Astrocyte of the spinal cord (primary cell): ENCODE measurements at regions not wholly inside any gene's neighbourhood (a gene's known extent, or its start where the extent isn't known, plus 50 kb on each side); places are given as distances from the start of the nearest gene placed in this dataset.

Experiments used
- DNase-seq: peaks from one replicate; pipeline ENCODE4 v3.0.0; 2011; ENCODE audit warnings: low read depth, low spot score
- H3K4me3 ChIP-seq: 2 replicates; pipeline ENCODE4 v1.5.1; 2011; ENCODE audit warnings: low read depth, mild to moderate bottlenecking, low read length, moderate library complexity
- in situ Hi-C: cut with HindIII; loops from 2 replicates; pipeline ENCODE4 v1.10.0; 2017; ENCODE audit warnings: low sequenced_read_pairs
- TF ChIP-seq, protein P1 (sequence below): IDR thresholded peaks from 2 replicates; pipeline ENCODE4 v1.5.1; 2012; ENCODE audit warnings: low read depth, mild to moderate bottlenecking, low read length, inconsistent platforms

DNA sequence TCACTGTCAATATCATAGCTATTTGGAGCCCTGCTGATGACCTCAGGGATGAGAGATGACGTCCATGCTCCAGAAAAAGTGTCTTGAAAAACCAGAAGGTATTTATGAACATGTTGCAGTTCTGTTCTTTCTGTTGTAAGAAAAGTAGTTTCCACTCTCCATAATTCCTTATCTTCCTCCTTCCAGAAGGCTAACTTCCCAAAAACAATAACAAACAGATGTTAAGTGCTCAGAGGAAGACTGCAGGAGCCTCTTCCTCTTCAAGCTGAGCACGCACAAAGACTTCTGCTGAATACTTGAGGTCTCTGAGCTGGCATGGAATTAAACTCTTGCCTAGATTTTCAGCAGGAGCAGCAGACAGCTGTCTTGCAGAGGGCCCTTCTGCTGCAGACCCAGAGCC lies 434.5 kb upstream of the KLHL29 start:
- TF ChIP-seq, protein P1, sequence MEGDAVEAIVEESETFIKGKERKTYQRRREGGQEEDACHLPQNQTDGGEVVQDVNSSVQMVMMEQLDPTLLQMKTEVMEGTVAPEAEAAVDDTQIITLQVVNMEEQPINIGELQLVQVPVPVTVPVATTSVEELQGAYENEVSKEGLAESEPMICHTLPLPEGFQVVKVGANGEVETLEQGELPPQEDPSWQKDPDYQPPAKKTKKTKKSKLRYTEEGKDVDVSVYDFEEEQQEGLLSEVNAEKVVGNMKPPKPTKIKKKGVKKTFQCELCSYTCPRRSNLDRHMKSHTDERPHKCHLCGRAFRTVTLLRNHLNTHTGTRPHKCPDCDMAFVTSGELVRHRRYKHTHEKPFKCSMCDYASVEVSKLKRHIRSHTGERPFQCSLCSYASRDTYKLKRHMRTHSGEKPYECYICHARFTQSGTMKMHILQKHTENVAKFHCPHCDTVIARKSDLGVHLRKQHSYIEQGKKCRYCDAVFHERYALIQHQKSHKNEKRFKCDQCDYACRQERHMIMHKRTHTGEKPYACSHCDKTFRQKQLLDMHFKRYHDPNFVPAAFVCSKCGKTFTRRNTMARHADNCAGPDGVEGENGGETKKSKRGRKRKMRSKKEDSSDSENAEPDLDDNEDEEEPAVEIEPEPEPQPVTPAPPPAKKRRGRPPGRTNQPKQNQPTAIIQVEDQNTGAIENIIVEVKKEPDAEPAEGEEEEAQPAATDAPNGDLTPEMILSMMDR = no peak
- no peak overlapping the region for H3K4me3 ChIP-seq
- no peak for DNase-seq
- in situ Hi-C loops = no loop called here

DNA sequence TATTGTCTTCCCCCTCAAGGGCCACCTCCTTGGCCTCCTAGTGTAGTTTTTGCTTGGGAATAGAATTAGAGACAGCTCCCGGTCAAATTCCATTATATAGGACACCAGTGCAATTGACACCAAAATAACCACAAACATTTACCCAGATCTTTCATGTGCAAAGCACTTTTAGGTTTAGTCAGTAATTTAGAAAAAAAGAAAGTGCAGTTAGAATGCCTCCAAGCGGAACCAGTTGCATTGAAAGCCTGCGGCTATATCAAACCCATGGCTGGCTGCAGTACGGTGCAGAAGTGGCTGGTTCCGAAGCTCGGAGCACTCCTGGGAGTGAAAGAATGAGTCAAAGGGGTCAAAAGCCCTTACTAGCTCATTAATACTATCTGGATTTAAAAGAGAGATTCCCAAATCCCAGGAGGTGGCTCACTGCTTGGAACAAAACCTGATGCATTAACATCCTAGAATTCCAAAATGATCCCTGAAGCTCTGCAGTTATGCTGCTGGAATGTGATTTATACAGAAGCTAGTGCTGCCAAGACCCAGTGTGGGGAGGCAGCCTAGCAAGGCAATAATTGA lies 432.2 kb upstream of the KLHL29 start:
- TF ChIP-seq, protein P1 = no peak
- in situ Hi-C loops = no loop called here

DNA sequence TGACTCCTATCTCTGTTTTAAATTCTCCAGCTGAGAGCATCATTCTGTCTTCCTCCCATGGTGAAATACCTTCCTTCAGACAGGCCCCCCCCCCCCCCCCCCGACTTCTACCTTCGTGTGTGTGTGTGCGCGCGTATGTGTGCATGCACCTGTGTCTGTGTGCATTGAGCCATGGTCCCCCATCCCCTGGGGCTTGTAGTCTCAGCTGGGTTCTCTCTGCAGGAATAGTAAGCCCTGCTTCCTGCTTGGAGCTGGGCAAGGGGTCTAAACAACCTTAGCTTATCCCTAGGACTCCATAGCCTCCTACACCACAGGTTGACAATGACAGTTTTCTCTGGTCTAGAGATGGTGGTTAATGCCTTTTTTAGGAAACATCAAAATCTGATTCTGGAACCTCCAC lies 427.5 kb upstream of the KLHL29 start:
- no peak for DNase-seq
- TF ChIP-seq, protein P1 = no peak
- in situ Hi-C loops = no loop called here
- H3K4me3 ChIP-seq = no peak overlapping the region

More for the DNA sequence above, 432.2 kb upstream of the KLHL29 start:
- DNase-seq = no peak
- H3K4me3 ChIP-seq = no peak overlapping the region

DNA sequence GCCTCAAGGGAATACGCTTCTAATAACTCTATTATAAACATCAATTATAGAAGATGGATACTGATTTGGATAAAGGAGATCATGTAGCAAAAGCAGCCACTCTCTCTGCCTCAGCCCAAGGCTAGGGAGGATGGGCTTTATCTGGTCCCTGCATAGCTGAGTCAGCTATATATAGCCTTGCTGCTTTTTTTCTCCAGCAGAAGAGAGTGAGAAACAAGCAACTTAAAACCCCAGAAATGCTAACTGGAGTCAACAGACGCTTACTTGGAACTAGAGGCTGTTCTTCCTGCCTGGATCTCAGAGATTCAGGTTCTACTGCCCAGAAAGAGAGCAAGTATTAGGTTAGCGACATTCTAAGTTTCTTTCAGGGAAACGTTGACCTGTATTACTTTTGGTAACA lies 426.7 kb upstream of the KLHL29 start:
- H3K4me3 ChIP-seq = no peak overlapping the region
- in situ Hi-C loops = no loop called here
- no peak for DNase-seq
- TF ChIP-seq, protein P1 = no peak

DNA sequence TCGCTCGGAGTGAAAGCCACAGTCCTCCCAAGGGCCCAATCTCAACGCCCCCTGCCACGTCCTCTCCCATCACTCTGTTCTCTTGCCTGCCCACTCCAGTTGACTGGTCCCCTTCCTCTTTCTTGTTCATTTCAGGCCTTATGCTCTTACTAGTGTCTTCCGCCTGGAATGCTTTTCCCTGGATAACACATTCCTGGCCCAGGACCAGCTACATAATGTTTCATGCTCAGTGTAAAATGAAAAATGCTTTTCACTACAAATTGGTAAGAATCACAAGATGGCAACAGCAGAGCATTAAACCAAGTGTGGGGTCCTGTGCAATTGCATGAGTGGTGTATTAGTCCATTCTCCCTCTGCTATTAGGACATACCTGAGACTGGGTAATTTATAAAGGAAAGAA lies 417.2 kb upstream of the KLHL29 start:
- DNase-seq = no peak
- H3K4me3 ChIP-seq = no peak overlapping the region
- in situ Hi-C loops = no loop called here
- TF ChIP-seq, protein P1 = no peak

DNA sequence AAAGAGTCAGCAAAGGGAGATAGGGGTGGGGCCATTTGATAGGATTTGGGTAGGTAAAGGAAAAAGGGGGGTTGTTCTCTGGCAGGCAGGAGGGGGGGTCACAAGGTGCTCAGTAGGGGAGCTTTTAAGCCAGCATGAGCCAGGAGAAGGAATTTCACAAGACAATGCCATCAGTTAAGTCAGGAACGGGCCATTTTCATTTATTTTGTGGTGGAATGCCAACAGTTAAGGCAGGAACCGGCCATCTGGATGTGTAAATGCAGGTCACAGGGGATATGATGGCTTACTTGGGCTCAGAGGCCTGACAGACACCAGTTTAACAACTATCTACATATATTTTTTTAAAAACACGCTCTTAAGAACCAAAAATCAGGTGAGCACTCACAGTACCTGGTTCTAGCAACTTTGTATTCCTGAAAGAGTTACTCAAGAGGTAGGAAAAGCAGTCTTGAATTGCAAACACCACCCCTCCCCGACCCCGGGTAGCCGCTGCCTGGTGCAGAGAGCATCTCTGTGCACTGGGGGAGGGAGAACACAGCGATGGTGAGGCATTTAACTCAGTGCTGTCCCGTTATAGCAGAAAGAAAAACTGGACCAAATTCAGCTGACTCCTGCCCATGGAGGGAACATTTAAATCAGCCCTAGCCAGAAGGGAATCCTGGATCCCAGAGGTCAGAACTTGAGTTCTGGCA lies 414.5 kb upstream of the KLHL29 start:
- TF ChIP-seq, protein P1 = no peak
- H3K4me3 ChIP-seq = no peak overlapping the region
- in situ Hi-C loops = no loop called here
- no peak for DNase-seq
